ENCODE measurements at regions not wholly inside any gene's neighbourhood (a gene's known extent, or its start where the extent isn't known, plus 50 kb on each side); places are given as distances from the start of the nearest gene placed in this dataset.

GRCh38 chr3:157606011-157606851, 103.0 kb upstream of the VEPH1 start:
- Histone ChIP-seq H3K27ac (ENCODE audit: low read length) (no peak overlapping the region), H3K79me2 (ENCODE audit: insufficient read depth, low read length) (no peaks in the 10 kb centered on the region), H2AFZ (ENCODE audit: low read depth, low read length) (peak overlapping the region; percentile 29), H3K27me3 (ENCODE audit: insufficient read depth, low read length, poor library complexity) (peaks cover 2% of the 10 kb centered on the region), H3K9ac (ENCODE audit: low read depth, low read length) (no peak overlapping the region), H3K4me1 (ENCODE audit: insufficient read depth, low read length) (no peaks in the 10 kb centered on the region), H3K4me3 (ENCODE audit: low read depth in 1 of 2, low read length in 2 of 2) (no peak overlapping the region), H3K36me3 (ENCODE audit: insufficient read depth, low read length) (no peaks in the 10 kb centered on the region), H3K4me2 (ENCODE audit: insufficient read depth, low read length) (no peak overlapping the region), H3K9me3 (ENCODE audit: insufficient read depth, low read length, severe bottlenecking) (no peaks in the 10 kb centered on the region), H4K20me1 (ENCODE audit: insufficient read depth, low read length) (no peaks in the 10 kb centered on the region)
- ATAC-seq (ENCODE audit: insufficient read depth, low read depth) = peak; percentile 92
- peak; percentile 76 for DNase-seq
- no peak for TF ChIP-seq EZH2 (IDR thresholded peaks at IDR 0.05; ENCODE audit: borderline replicate concordance, low read depth, low read length, severe bottlenecking)
- TF ChIP-seq CTCF (IDR thresholded peaks at IDR 0.05; ENCODE audit: borderline replicate concordance, extremely low read depth, low read length, poor library complexity, severe bottlenecking) = peak; percentile 85

GRCh38 chr3:157605356-157605755, 102.1 kb upstream of the VEPH1 start:
- no peaks in the 10 kb centered on the region for H3K4me1 ChIP-seq (ENCODE audit: insufficient read depth, low read length)
- H3K4me2 ChIP-seq (ENCODE audit: insufficient read depth, low read length) = no peak overlapping the region
- no peak overlapping the region for H2AFZ ChIP-seq (ENCODE audit: low read depth, low read length)
- H3K79me2 ChIP-seq (ENCODE audit: insufficient read depth, low read length) = no peaks in the 10 kb centered on the region
- peaks cover 2% of the 10 kb centered on the region for H3K27me3 ChIP-seq (ENCODE audit: insufficient read depth, low read length, poor library complexity)
- TF ChIP-seq EZH2 (IDR thresholded peaks at IDR 0.05; ENCODE audit: borderline replicate concordance, low read depth, low read length, severe bottlenecking) (no peak), CTCF (IDR thresholded peaks at IDR 0.05; ENCODE audit: borderline replicate concordance, extremely low read depth, low read length, poor library complexity, severe bottlenecking) (no peak)
- no peak overlapping the region for H3K9ac ChIP-seq (ENCODE audit: low read depth, low read length)
- H4K20me1 ChIP-seq (ENCODE audit: insufficient read depth, low read length) = no peaks in the 10 kb centered on the region
- no peak for DNase-seq
- H3K27ac ChIP-seq (ENCODE audit: low read length) = no peak overlapping the region
- H3K4me3 ChIP-seq (ENCODE audit: low read depth in 1 of 2, low read length in 2 of 2) = no peak overlapping the region
- no peak for ATAC-seq (ENCODE audit: insufficient read depth, low read depth)
- no peaks in the 10 kb centered on the region for H3K36me3 ChIP-seq (ENCODE audit: insufficient read depth, low read length)
- no peaks in the 10 kb centered on the region for H3K9me3 ChIP-seq (ENCODE audit: insufficient read depth, low read length, severe bottlenecking)

- Histone ChIP-seq H3K36me3 (ENCODE audit: insufficient read depth, low read length) (no peaks in the 10 kb centered on the region), H3K79me2 (ENCODE audit: insufficient read depth, low read length) (no peaks in the 10 kb centered on the region), H2AFZ (ENCODE audit: low read depth, low read length) (no peak overlapping the region), H3K4me1 (ENCODE audit: insufficient read depth, low read length) (no peaks in the 10 kb centered on the region), H3K27me3 (ENCODE audit: insufficient read depth, low read length, poor library complexity) (peaks cover 2% of the 10 kb centered on the region), H3K4me2 (ENCODE audit: insufficient read depth, low read length) (no peak overlapping the region), H3K9ac (ENCODE audit: low read depth, low read length) (no peak overlapping the region), H3K27ac (ENCODE audit: low read length) (no peak overlapping the region), H4K20me1 (ENCODE audit: insufficient read depth, low read length) (no peaks in the 10 kb centered on the region), H3K9me3 (ENCODE audit: insufficient read depth, low read length, severe bottlenecking) (no peaks in the 10 kb centered on the region), H3K4me3 (ENCODE audit: low read depth in 1 of 2, low read length in 2 of 2) (no peak overlapping the region)
- ATAC-seq (ENCODE audit: insufficient read depth, low read depth) (no peak), DNase-seq (no peak)
- TF ChIP-seq CTCF (IDR thresholded peaks at IDR 0.05; ENCODE audit: borderline replicate concordance, extremely low read depth, low read length, poor library complexity, severe bottlenecking) (no peak), EZH2 (IDR thresholded peaks at IDR 0.05; ENCODE audit: borderline replicate concordance, low read depth, low read length, severe bottlenecking) (no peak)
Observed at GRCh38 chr3:157602424-157602823, 99.2 kb upstream of the VEPH1 start.
